SU-DHL-6 (cell line): ENCODE measurements at regions not wholly inside any gene's neighbourhood (a gene's known extent, or its start where the extent isn't known, plus 50 kb on each side); places are given as distances from the start of the nearest gene placed in this dataset.

Experiments
- EZH2phosphoT487 ChIP-seq: fragments of 200-600 bp; sonication (generic), shearing (Covaris generic); conservative IDR thresholded peaks from 2 replicates; pipeline ENCODE4 v1.6.1; 2018; ENCODE audit warnings: mild to moderate bottlenecking, antibody characterized with exemption, low read length, moderate library complexity, mixed read lengths
- TF ChIP-seq, protein P1 (sequence below): fragments of 200-600 bp; sonication (generic); IDR thresholded peaks from one replicate; pipeline ENCODE4 v1.5.1; 2017; ENCODE audit warnings: antibody characterized with exemption, mild to moderate bottlenecking, low read length, moderate library complexity; ENCODE audit not compliant: insufficient read depth, poor library complexity, severe bottlenecking

DNA sequence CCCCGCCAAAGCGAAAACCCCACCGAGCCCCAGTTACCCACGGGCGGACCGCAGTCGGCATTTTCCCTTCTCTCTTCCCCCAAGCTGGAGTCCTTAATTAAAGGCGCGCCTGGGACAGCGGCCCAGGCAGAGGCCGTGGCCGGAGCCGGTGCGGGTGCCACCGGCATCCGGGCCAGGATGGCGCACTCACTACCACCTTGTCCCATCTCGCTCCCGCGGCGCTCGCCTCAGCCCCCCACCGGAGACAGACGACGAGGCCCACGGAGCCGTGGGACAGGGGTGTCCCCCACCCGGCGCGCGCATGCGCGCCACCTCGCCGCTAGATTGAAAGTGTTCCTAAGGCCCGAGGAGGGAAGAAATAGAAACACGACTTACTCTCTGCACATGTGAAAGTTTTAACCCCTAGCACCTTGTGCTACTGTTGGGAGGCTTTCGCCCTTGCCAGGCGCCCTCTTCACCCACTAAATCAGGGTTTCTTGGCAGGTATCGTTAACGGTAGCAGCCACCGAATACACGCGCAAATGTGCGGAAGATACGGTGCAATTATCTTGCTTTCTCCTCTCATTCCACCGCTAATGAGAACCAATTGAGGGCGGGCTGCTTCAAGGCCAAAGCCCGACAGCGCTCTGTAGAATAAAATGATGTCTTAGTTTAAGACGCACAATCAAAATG, 64.3 kb upstream of the CCDC160 start:
- TF ChIP-seq, protein P1, sequence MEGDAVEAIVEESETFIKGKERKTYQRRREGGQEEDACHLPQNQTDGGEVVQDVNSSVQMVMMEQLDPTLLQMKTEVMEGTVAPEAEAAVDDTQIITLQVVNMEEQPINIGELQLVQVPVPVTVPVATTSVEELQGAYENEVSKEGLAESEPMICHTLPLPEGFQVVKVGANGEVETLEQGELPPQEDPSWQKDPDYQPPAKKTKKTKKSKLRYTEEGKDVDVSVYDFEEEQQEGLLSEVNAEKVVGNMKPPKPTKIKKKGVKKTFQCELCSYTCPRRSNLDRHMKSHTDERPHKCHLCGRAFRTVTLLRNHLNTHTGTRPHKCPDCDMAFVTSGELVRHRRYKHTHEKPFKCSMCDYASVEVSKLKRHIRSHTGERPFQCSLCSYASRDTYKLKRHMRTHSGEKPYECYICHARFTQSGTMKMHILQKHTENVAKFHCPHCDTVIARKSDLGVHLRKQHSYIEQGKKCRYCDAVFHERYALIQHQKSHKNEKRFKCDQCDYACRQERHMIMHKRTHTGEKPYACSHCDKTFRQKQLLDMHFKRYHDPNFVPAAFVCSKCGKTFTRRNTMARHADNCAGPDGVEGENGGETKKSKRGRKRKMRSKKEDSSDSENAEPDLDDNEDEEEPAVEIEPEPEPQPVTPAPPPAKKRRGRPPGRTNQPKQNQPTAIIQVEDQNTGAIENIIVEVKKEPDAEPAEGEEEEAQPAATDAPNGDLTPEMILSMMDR: no peak
- TF ChIP-seq EZH2phosphoT487: no peak
